Activated CD8-positive, alpha-beta memory T cell treated with anti-CD3 and anti-CD28 coated beads, Interleukin-2, amount 50 U/mL, for 24 hours (primary cell): ENCODE measurements at regions not wholly inside any gene's neighbourhood (a gene's known extent, or its start where the extent isn't known, plus 50 kb on each side); places are given as distances from the start of the nearest gene placed in this dataset.

Source experiments
- DNase-seq: peaks from one replicate; pipeline ENCODE4 v3.0.0-alpha.2; 2020; ENCODE audit errors: extremely low read depth

DNA sequence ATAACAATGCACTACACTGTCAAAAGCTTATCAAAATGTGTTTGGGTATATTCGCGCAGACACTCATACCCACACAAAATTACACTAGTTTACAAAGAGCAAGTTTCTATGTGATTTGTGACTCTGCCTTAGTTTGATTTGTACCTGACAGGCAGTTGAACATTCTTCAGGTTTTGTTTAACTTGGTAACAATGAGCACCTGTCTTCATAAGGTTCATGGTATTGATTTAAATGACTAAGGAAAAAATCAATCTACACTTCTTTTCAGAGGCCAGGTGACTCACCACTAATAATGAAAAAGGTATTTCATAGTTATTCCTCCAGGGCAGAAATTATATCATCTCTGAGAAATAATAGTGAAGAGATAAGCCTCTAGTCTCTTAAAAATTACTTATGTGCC, 1114.6 kb upstream of the AGA start:
- no peak for DNase-seq

DNA sequence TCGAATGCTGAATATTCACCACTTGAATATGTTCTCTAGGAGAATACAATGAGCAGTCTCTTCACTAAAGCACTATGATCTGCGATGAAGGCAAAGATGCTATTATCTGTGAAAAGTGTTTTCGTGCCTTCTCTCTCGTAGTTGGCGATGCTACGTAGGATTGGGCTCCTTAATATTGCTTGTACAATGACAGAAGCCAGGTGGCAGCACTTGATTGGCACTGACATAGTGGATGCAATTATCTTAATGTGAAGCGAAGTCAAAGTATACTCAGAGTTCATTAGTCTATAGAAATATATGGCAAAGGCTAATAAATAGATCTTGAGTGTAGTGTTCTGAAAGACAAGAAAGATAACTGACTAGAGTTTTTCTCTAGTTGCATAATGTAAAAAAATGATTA, 1135.7 kb upstream of the AGA start:
- no peak for DNase-seq

DNA sequence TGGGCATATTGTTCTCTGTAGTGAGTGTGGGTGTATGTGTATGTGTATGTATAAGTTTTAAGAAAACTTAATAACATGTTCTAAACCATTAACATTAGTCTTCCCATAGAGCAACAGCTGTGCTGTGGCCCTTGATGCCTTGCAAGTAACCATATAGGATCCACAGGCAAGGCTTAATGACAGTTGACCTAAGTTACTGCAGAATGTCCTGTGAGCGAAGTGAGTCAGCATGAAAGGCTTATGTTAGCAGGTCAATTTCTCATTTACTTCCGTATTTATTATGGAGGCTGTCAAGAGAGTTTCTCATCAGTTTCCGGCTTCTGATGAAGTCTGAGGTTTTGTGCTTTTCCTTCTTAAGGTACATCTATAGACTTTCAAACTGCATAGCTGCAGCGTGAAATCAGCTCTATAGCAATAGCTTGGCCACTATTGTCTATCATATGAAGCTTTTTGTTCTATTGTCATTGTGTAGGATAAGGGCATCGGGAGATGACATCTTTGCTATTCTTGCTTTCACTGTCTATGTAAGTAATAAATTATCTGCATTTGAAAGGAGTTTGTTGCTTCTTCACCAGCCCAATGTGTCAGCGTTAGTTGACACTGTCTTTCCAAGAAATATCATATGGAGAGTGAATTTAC, 1153.4 kb upstream of the AGA start:
- no peak for DNase-seq

DNA sequence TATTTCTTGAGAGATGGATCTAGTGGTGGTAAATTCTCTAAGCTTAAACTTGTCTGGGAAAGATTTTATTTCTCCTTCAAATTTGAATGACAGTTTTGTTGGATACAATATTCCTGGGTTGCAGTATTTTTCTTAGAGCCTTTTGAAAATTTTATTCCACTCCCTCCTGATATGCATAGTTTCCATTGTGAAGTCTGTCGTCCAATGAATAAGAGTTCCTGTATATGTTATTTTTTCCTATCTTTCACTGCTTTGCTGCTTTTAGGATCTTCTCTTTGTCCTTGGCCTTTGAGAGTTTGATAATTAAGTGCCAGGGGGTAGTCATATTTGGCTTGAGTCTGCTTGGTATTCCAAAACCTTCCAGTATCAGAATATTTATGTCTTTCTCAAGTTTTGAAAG, 1156.4 kb upstream of the AGA start:
- DNase-seq = no peak

DNA sequence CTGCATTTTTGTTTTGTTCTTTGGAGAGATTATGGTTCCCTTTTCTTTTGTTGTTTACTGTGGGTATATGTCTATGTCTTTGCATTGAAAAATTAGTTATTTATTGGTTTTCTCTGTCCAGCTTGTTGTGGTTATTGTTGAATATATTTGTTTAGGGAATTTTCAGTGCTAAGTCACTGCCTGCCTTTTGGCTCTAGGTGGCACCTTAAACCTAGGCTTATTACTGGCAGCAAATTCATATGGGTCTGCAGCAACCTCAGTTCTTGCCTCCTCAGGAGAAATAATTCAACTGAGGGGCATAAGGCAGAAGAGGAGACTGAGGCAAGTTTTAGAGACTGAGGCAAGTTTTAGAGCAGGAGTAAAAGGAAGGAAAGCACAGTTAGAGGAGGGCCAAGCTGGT, 1157.3 kb upstream of the AGA start:
- no peak for DNase-seq

DNA sequence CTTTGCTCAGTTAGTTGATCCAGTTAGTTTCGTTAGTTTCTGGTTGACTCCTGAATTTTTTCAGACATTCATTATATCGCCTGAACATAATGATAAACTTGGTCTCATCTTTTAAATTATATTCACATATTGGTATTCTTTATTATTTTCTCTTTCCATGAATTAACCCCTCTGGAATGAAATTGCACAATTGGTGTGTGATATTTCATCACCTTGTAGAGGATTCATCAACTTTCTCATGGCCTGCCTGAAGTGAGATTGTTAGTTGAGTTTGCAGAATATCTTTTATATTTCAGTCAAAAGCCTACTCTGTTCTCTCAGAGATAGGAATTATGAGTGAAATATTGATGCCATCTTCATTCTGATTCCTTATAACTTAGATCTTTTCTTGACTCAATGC, 1160.6 kb upstream of the AGA start:
- DNase-seq = no peak

DNA sequence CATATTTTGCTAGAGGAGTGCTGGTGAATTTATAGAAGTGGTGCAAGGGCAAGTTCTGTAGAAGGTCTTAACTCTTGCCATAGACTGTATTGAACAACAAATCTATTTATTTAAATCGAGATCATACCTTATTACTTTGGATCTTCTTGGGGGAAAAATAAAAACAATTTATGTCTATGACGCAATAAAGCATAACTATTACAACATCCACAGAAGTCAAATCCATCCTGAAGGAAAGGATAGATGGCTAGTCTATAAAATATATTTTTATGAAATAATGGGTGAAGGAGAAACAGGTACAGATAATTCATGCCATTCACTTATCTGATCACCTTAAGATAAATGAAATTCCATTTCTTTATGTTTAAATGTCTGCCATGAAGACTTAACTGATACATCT, 1168.8 kb upstream of the AGA start:
- DNase-seq = no peak

DNA sequence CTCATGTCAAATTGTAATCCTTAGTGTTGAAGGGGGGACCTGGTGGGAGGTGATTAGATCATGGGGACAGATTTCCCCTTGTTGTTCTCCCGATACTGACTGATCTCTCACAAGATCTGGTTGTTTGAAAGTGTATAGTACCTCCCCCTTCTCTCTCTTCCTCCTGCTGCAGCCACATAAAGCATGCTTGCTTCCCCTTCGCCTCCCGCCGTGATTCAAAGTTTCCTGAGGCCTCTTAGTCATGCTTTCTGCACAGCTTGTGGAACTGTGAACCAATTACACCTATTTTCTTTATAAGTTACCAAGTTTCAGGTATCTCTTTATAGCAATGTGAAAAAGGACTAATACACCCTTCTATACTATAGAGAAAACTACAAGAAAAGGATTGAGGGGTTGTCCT, 1170.5 kb upstream of the AGA start:
- no peak for DNase-seq

DNA sequence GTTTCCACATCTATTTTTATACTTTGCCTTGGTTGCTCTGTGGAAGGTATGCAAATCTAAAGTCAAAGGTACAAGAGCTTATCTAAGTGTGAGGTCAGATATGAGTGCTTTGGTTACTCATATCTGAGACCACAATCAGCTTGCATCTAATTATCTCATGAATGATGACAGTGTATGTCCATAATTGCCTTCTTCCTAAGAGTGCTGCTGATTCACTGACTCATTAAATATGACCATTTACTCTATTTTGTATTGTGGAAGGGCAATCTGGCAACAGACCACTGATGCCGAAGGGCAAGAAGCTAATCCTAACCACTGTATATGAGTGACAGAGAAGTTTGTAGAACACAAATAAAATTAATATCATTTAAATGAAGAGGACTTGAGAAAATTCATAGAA, 1190.2 kb upstream of the AGA start:
- DNase-seq = no peak

DNA sequence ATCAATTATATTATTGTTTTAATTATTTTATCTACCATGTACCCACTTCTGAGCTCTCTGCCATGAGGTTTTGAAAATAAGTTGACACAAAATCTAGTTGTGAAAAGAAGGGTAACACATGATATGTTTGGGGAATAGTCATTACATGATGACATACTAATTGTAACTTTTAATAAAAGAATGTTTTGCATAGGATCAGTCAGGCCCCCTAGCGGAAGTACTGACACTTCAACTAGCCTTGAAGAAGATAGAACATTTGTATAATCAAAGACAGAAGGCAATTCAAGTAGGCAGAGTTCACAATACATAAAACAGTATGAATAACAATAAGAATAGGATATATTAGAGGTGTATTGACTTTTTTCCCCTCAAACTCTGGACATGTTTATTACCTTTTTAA, 1191.0 kb upstream of the AGA start:
- no peak for DNase-seq

DNA sequence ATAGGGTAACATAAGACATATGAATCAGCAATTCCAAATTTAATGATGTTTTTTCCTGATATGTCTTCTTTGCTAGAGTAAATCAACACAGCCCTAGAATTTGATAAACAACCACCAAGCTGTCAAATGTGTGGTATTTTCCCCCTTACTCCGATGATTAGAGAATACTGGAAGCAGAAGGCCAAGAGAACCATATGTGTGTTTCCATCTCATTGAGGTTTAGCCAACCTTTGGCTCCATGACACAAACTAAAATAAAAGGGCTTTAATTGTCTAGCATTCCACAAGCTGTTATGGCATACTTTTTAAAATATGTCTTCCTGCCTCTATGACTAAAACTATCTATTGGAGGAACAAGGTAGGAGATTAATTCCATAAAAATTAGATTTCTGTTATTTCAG, 1222.4 kb upstream of the AGA start:
- no peak for DNase-seq

DNA sequence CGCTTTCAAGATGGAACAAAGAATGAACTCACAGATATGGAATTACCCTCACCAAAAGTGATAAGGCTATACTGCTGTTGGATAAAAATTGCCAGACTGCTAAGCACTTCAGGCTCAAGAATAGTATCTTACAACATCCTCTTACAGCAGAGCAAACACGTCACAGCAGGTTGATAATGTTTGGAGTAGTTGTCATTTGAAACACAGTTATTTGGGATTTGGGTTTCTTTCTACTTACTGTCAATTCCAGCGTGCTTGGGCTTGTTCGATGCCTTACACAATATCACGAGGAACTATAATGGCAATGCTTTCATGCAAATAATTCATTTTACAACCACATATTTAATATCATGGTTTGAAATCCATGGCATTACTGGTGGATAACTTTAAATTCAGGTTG, 1223.7 kb upstream of the AGA start:
- DNase-seq = no peak

DNA sequence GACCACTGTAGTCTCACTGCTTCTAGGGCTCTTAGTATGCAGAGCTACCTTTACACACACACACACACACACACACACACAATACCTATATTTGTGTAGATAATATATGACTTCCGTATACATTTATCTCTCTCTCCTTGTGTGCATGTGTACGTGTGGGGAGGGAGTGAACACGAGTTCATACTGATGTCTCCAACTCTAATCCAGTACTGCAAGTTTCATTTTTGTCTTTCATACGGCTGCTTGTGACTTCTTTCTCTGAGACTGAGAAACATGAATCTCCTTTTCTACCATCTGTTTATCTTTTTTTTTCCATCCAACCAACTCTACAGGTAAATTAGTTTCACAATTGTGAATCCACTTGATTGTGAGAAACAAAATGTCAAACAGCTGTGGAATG, 1229.5 kb upstream of the AGA start:
- DNase-seq = no peak

DNA sequence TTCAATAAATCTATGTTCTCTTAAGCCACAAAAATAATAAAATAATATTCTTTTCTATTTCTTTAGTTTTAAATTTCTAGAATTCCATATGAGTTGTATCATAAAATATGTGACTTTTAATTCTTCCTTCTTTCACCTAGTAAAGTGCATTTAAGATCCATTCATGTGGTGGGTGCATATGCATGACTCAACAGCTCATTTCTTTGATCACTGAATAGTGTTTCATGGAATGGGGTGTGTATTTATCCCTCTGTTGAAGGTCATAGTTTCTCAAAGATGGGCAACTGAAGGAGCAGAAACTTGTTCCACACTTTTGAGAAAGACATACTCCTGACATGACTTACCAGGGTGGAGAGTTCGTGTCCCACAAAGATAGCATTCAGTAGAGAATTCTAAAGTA, 1230.3 kb upstream of the AGA start:
- DNase-seq = no peak

DNA sequence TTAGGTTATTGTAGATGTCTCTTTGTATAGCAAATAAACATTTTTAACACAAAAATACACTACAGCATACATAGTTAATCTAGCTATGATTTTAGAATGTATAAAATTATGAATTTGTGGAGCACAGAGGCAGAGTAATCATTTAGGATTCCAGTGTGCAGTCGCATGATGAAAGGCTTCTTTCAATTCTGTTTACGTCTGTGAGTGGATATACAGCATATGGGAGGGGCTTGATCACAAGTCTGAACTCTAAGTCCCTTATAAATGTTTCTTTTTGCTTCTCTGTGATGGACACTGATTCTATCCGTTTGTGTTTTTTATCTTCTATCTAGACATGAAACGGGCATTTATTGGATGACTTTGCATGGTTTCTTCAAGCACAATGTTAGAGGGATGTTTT, 1239.6 kb upstream of the AGA start:
- DNase-seq = no peak

DNA sequence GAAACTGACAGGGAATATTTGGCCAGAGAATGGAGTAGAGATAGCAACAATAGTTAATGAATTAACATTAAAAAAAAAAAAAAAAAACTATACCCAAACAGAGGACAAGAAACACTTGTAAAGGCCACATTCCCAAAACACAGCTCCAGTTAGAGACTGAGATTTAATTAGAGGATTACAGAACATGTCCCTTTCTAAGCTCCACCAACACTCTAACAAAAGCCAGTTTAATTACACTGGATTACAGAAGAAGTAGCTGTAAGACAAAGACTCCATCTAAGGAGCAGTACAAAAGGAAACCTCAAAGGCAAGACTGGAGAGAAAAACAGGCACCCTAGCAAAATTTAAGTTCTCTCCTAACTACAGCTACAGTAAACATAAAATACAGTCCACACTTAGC, 1247.7 kb upstream of the AGA start:
- no peak for DNase-seq

DNA sequence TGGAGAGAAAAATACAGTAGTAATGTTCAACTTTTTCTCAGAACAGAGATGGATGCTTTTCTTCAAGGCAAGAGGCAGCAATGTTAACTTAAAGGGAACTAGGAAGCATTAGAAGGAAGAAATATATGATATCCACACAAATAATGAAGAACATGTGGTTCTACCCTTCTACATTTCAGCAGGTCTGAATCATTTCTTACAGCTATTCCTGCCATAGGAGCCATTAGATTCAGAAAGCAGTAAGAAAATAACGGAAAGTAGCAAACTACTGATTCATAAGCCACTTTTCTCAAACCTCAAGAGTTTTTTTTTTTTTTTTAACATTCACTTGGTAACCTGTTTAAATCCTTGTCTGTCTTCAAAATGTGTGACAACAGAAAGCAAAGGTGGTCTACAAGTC, 1251.6 kb upstream of the AGA start:
- no peak for DNase-seq

DNA sequence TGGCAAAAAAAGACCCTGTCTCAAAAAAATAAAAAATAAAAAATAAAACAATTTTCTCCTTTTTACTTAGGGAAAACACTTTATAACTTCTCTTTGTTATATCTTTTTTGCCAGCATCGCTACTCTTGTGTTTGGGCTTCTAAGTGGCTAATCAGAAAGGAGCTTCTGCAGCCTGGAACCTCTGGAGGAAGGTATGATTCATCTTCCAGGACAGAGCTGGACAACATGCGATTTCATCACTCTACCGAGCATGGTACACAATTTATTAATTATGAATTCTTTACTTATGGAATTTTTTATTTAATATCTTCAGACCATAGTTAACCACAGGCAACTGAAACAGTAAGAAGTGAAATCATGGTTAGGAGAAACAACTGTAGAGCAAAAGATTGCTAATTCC, 1254.3 kb upstream of the AGA start:
- no peak for DNase-seq

DNA sequence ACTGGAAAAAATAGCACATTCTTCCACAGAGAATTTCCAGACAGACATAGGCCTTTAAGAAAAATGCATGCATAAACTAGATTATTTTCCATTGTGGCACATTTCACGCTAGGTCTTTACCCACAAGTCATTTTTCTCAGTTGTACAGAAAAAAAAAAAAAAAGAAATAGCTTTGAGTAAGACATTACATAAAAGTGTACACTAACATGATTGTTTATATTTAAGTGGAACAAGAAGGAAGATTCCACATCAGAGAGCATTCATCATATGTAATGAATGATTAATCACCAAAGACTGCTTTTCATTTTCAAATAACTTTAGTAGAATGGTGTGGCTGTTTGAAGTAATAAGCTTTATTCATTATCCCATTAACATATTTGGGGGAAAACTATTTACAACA, 1270.2 kb upstream of the AGA start:
- DNase-seq = no peak

DNA sequence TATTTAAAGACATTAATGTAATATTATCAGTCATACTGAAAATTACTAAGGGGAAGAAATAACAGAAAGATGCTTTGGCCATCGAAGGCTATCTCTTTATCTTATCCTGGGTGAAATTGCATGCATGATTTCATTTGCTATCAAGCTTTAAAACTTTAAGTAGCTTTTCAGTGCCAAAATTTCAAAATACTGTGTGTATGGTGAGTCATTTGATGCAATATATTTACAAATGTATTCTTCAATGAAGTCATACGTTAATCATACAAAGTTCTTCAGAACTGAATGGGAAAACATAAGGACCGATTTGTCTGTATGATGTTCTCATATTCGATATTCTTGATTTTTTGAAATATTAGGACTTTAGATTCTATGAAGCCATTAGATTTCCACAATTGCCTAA, 1295.8 kb upstream of the AGA start:
- no peak for DNase-seq

DNA sequence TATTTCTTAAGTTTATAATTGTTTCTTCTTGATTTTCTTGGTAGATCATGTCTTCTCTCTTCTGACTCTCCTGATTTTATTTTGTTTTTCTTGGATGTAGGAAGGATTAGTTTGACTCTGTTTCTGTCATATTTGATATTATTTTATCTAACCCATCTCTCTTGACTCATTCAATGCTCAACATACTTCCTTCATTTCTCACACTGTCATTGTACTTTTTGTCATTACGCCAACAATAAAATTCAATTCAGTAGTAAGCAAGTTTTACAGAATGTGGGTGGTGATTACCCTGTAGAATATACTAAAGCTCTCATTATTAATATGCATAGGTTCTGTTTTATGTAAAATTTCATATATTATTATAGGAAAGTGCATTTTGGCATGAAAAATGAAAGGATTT, 1303.0 kb upstream of the AGA start:
- DNase-seq = no peak

DNA sequence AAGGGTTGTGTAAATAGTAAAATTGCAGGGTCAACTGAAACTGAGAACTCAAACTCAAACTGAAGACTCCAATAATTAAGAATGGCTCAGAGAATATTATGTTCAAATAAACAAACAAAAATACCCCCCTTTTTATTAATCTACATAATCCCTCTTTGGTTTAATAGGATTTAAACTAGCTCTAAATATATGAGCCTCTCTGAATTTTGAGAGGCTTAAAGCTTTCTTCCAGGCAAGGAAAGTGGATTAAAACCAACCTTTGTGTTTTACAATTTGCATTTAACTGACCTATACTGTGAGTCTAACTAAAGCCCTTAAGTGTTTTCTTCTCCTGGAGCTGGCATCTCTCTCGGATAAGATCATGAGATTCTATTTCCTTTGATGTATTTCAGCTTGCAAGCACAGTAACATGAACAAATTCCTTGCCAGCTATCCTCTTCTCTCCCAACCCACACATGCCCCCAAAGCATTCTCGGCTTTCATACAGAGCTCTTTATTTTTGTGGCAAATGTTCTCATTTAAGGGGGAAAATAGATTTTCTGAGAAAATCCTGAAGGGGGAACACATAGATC, 1310.8 kb upstream of the AGA start:
- DNase-seq = no peak

DNA sequence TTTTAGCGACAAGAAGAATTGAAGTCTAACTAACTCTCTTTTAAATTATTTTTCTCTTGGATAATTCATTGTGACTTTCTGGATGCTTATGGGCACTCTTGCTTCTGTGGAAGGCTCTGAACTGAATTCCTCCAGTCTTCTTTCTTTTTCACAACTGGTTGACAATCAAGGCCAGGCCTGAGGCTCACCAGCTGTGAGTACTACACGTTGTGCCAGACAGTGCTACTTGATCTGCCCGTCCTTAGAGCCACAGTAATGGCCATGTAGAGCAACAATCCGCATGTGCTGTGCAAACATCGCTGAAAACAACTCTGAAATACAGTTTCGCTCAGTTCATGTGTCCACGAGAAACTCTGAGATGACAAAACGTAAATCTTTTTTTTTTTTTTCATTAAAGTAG, 1336.3 kb upstream of the AGA start:
- no peak for DNase-seq

DNA sequence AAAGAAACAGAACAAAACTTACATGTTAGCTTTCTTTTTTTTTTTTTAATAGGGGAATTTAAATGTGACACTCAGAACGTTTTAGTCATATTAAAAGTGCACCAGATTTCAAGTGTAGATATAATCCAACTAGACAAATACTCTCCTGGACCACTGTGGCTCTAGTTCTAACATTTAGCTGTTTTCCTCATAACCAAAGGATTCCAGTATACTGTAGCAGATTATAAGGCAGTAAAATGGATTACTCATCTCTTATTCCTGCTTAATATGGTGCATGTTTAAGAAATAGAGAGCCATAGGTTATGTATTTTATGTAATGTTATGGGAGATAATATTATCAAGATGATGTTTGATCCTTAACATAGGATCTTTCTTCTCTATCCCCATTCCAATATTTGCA, 1339.5 kb upstream of the AGA start:
- DNase-seq = no peak
